ENCODE measurements at regions not wholly inside any gene's neighbourhood (a gene's known extent, or its start where the extent isn't known, plus 50 kb on each side); places are given as distances from the start of the nearest gene placed in this dataset.
"Not testable (repeated sequence)": the region's sequence is repeated elsewhere in the genome, so short reads cannot be mapped to it uniquely, and the experiment has no call there.

DNA sequence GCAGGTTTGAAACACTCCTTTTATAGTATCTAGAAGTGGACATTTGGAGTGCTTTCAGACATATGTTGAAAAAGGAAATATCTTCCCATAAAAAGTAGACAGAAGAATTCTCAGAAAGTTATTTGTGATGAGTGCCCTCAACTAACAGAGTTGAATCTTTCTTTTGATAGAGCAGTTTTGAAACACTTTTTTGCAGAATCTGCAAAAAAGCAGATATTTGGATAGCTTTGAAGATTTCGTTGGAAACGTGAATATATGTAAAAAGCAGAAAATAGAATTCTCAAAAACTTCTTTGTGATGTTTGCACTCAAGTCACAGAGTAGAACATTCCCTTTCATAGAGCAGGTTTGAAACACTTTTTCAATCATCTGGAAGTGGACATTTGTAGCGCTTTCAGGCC lies 676.4 kb upstream of the ZNF337 start:
- H3K4me3 ChIP-seq (ENCODE audit: low read depth, low read length); DNase-seq; H3K27me3 ChIP-seq (replicated peaks; ENCODE audit: control insufficient read depth, insufficient read depth, low read length); POLR2A ChIA-PET; intact Hi-C loops (cut with micrococcal nuclease; ENCODE audit: unreplicated experiment); H3K36me3 ChIP-seq (ENCODE audit: control insufficient read depth, insufficient read depth, low read length); H3K4me1 Mint-ChIP-seq (ENCODE audit: low read depth, unreplicated experiment); H3K9me3 ChIP-seq; H3K9me3 Mint-ChIP-seq (ENCODE audit: unreplicated experiment); H3K4me1 ChIP-seq; CTCF ChIA-PET; H3K4me3 Mint-ChIP-seq (ENCODE audit: unreplicated experiment); H3K36me3 Mint-ChIP-seq (ENCODE audit: insufficient read depth, unreplicated experiment); H3K27ac Mint-ChIP-seq (ENCODE audit: unreplicated experiment); H3K27me3 Mint-ChIP-seq (ENCODE audit: insufficient read depth, unreplicated experiment); BruUV-seq (replicated peaks): not testable (repeated sequence)

DNA sequence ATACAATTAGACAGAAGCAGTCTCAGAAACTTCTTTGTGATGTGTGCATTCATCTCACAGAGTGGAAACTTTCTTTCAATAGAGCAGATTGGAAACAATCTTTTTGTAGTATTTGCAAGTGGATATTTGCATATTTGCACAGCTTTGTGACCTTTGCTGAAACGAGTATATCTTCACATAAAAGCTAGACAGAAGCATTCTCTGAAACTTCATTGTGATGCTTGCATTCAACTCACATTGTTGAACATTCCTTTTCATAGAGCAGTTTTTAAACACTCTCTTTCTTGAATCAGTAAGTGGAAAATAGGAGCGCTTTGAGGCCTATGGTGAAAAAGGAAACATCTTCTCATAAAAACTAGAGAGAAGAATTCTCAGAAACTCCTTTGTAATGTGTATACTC lies 657.9 kb upstream of the ZNF337 start:
- Mint-ChIP-seq H3K36me3 (ENCODE audit: insufficient read depth, unreplicated experiment) (no peaks in the 10 kb centered on the region), H3K27me3 (ENCODE audit: insufficient read depth, unreplicated experiment) (no peaks in the 10 kb centered on the region), H3K27ac (ENCODE audit: unreplicated experiment) (no peak overlapping the region), H3K4me3 (ENCODE audit: unreplicated experiment) (no peak overlapping the region), H3K9me3 (ENCODE audit: unreplicated experiment) (no peaks in the 10 kb centered on the region), H3K4me1 (ENCODE audit: low read depth, unreplicated experiment) (no peaks in the 10 kb centered on the region)
- intact Hi-C loops (cut with micrococcal nuclease; ENCODE audit: unreplicated experiment), result no loop called here
- H3K4me3 ChIP-seq (ENCODE audit: low read depth, low read length), result no peak overlapping the region
- no peaks in the 10 kb centered on the region for H3K36me3 ChIP-seq (ENCODE audit: control insufficient read depth, insufficient read depth, low read length)
- DNase-seq, result no peak
- no peaks in the 10 kb centered on the region for H3K27me3 ChIP-seq (replicated peaks; ENCODE audit: control insufficient read depth, insufficient read depth, low read length)
- TF ChIP-seq, protein P1, sequence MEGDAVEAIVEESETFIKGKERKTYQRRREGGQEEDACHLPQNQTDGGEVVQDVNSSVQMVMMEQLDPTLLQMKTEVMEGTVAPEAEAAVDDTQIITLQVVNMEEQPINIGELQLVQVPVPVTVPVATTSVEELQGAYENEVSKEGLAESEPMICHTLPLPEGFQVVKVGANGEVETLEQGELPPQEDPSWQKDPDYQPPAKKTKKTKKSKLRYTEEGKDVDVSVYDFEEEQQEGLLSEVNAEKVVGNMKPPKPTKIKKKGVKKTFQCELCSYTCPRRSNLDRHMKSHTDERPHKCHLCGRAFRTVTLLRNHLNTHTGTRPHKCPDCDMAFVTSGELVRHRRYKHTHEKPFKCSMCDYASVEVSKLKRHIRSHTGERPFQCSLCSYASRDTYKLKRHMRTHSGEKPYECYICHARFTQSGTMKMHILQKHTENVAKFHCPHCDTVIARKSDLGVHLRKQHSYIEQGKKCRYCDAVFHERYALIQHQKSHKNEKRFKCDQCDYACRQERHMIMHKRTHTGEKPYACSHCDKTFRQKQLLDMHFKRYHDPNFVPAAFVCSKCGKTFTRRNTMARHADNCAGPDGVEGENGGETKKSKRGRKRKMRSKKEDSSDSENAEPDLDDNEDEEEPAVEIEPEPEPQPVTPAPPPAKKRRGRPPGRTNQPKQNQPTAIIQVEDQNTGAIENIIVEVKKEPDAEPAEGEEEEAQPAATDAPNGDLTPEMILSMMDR (IDR thresholded peaks at IDR 0.05; ENCODE audit: insufficient read depth in 1 of 2, low read depth in 1 of 2, low read length in 1 of 2, severe bottlenecking in 1 of 2, unreplicated experiment in 1 of 2), result no peak
- no peaks in the 10 kb centered on the region for H3K9me3 ChIP-seq
- ChIA-PET CTCF (no interaction called here), POLR2A (no interaction called here)
- no peaks in the 10 kb centered on the region for H3K4me1 ChIP-seq
- no TSS peak for BruUV-seq (replicated peaks)

DNA sequence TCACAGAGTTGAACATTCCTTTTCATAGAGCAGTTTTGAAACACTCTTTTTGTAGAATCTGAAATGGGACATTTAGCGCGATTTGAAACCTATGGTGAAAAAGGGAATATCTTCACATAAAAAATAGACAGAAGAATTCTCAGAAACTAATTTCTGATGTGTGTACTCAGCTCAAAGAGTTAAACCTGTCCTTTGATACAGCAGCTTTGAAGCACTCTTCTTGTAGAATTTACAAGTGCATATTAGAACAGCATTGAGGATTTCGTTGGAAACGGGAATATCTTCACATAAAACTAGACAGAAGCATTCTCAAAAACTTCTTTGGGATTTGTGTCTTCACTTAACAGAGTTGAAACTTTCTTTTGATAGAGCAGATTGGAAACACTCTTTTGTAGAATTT lies 650.7 kb upstream of the ZNF337 start:
- intact Hi-C loops (cut with micrococcal nuclease; ENCODE audit: unreplicated experiment), result no loop called here
- H3K4me1 Mint-ChIP-seq (ENCODE audit: low read depth, unreplicated experiment), result no peaks in the 10 kb centered on the region
- H3K36me3 ChIP-seq (ENCODE audit: control insufficient read depth, insufficient read depth, low read length), result no peaks in the 10 kb centered on the region
- H3K27ac Mint-ChIP-seq (ENCODE audit: unreplicated experiment), result no peak overlapping the region
- H3K9me3 ChIP-seq, result no peaks in the 10 kb centered on the region
- no peaks in the 10 kb centered on the region for H3K4me1 ChIP-seq
- H3K4me3 Mint-ChIP-seq (ENCODE audit: unreplicated experiment), result no peak overlapping the region
- CTCF ChIA-PET, result no interaction called here
- H3K4me3 ChIP-seq (ENCODE audit: low read depth, low read length), result no peak overlapping the region
- H3K27me3 ChIP-seq (replicated peaks; ENCODE audit: control insufficient read depth, insufficient read depth, low read length), result no peaks in the 10 kb centered on the region
- DNase-seq, result no peak
- H3K27me3 Mint-ChIP-seq (ENCODE audit: insufficient read depth, unreplicated experiment), result no peaks in the 10 kb centered on the region
- POLR2A ChIA-PET, result no interaction called here
- no peaks in the 10 kb centered on the region for H3K9me3 Mint-ChIP-seq (ENCODE audit: unreplicated experiment)
- BruUV-seq (replicated peaks), result no TSS peak
- H3K36me3 Mint-ChIP-seq (ENCODE audit: insufficient read depth, unreplicated experiment), result no peaks in the 10 kb centered on the region
- TF ChIP-seq, protein P1 (IDR thresholded peaks at IDR 0.05; ENCODE audit: insufficient read depth in 1 of 2, low read depth in 1 of 2, low read length in 1 of 2, severe bottlenecking in 1 of 2, unreplicated experiment in 1 of 2), result no peak

DNA sequence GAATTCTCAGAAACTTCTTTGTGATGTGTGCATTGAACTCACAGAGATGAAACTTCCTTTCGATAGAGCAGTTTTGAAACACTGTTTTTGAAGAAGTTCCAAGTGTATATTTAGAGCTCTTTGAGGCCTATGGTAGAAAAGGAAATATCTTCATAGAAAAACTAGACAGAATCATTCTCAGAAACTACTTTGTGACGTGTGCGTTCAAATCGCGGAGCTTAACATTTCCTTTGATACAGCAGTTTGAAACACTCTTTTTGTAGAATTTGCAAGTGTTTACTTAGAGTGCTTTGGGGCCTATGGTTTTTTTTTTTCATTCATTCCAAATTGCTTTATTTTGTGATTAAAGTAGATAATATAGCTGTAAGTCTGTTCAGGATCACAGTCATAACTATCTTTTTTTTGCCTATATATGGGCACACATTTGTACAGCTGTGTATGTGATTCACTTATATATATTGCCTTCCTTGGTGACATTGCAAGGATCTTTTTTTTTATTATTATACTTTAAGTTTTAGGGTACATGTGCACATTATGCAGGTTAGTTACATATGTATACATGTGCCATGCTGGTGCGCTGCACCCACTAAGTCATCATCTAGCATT lies 643.9 kb upstream of the ZNF337 start:
- H3K4me3 ChIP-seq (ENCODE audit: low read depth, low read length); POLR2A ChIA-PET; H3K27me3 ChIP-seq (replicated peaks; ENCODE audit: control insufficient read depth, insufficient read depth, low read length); H3K9me3 Mint-ChIP-seq (ENCODE audit: unreplicated experiment); H3K9me3 ChIP-seq; H3K36me3 Mint-ChIP-seq (ENCODE audit: insufficient read depth, unreplicated experiment); H3K4me1 ChIP-seq; CTCF ChIA-PET; H3K27ac Mint-ChIP-seq (ENCODE audit: unreplicated experiment); intact Hi-C loops (cut with micrococcal nuclease; ENCODE audit: unreplicated experiment); H3K4me1 Mint-ChIP-seq (ENCODE audit: low read depth, unreplicated experiment); H3K4me3 Mint-ChIP-seq (ENCODE audit: unreplicated experiment); DNase-seq; BruUV-seq (replicated peaks); H3K27me3 Mint-ChIP-seq (ENCODE audit: insufficient read depth, unreplicated experiment); H3K36me3 ChIP-seq (ENCODE audit: control insufficient read depth, insufficient read depth, low read length): not testable (repeated sequence)
